Neural cell (in vitro differentiated cells): ENCODE measurements at regions not wholly inside any gene's neighbourhood (a gene's known extent, or its start where the extent isn't known, plus 50 kb on each side); places are given as distances from the start of the nearest gene placed in this dataset.
A peak's percentile ranks its signal among the peaks of the same experiment; 100 is the strongest.

ENCODE experiments used
- H2AFZ ChIP-seq: fragments of 200-600, 300-800 bp; sonication (generic), shearing (Covaris generic); 2 replicates; pipeline ENCODE4 v1.6.0; 2014; ENCODE audit warnings: low read depth, mild to moderate bottlenecking, antibody characterized with exemption, low read length, moderate library complexity
- H3F3A ChIP-seq: fragments of 200-600 bp; shearing (Covaris generic); 2 replicates; pipeline ENCODE4 v1.6.1; 2016; ENCODE audit warnings: mild to moderate bottlenecking, moderate library complexity, mixed read lengths, antibody characterized with exemption, low read length; ENCODE audit not compliant: insufficient read depth, poor library complexity, severe bottlenecking
- H3K27ac ChIP-seq: fragments of 200-600, 300-800 bp; sonication (generic), shearing (Covaris generic); 2 replicates; pipeline ENCODE4 v1.5.1; 2014; ENCODE audit warnings: mild to moderate bottlenecking, low read length, moderate library complexity
- H3K27me3 ChIP-seq: fragments of 300-800, 200-600 bp; sonication (generic), shearing (Covaris generic); 2 replicates; pipeline ENCODE4 v1.6.0; 2014; ENCODE audit warnings: mild to moderate bottlenecking, low read depth, low read length, moderate library complexity; ENCODE audit not compliant: insufficient read depth
- H3K36me3 ChIP-seq: fragments of 300-800, 200-600 bp; sonication (generic), shearing (Covaris generic); 2 replicates; pipeline ENCODE4 v1.5.1; 2014; ENCODE audit warnings: mild to moderate bottlenecking, antibody characterized with exemption, low read length, moderate library complexity; ENCODE audit not compliant: insufficient read depth
- H3K4me2 ChIP-seq: fragments of 300-800, 200-600 bp; sonication (generic), shearing (Covaris generic); 2 replicates; pipeline ENCODE4 v1.6.0; 2014; ENCODE audit warnings: mild to moderate bottlenecking, low read length
- H3K4me3 ChIP-seq: fragments of 300-800, 200-600 bp; sonication (generic), shearing (Covaris generic); 2 replicates; pipeline ENCODE4 v1.5.1; 2014; ENCODE audit warnings: mild to moderate bottlenecking, low read length, moderate library complexity
- H3K79me2 ChIP-seq: fragments of 200-600 bp; shearing (Covaris generic); replicated peaks from 2 replicates; pipeline ENCODE4 v1.6.0; 2014; ENCODE audit warnings: mild to moderate bottlenecking, low read length, moderate library complexity; ENCODE audit not compliant: insufficient read depth
- H3K9ac ChIP-seq: fragments of 300-800, 200-600 bp; sonication (generic), shearing (Covaris generic); 2 replicates; pipeline ENCODE4 v1.6.1; 2016; ENCODE audit warnings: mild to moderate bottlenecking, low read length, mixed read lengths
- H3K9me2 ChIP-seq: fragments of 200-600 bp; shearing (Covaris generic); 2 replicates; pipeline ENCODE4 v1.6.1; 2016; ENCODE audit warnings: mild to moderate bottlenecking, low read length, mixed read lengths; ENCODE audit not compliant: insufficient read depth
- H3K9me3 ChIP-seq: fragments of 200-600, 300-800 bp; sonication (generic), shearing (Covaris generic); 2 replicates; pipeline ENCODE4 v1.6.1; 2016; ENCODE audit warnings: mild to moderate bottlenecking, mixed run types, low read length, moderate library complexity, mixed read lengths
- H4K20me1 ChIP-seq: fragments of 200-600 bp; shearing (Covaris generic); 2 replicates; pipeline ENCODE4 v1.6.1; 2016; ENCODE audit warnings: mild to moderate bottlenecking, mixed run types; ENCODE audit not compliant: insufficient read depth
- CTCF ChIP-seq: fragments of 450-650 bp; IDR thresholded peaks from 2 replicates; pipeline ENCODE4 v1.5.1; 2014; ENCODE audit warnings: antibody characterized with exemption, mild to moderate bottlenecking, moderate library complexity; ENCODE audit not compliant: poor library complexity, severe bottlenecking
- EP300 ChIP-seq: fragments of 450-650 bp; conservative IDR thresholded peaks from 2 replicates; pipeline ENCODE4 v1.6.1; 2014; ENCODE audit warnings: antibody characterized with exemption, mild to moderate bottlenecking, moderate library complexity; ENCODE audit not compliant: poor library complexity, severe bottlenecking
- EZH2 ChIP-seq: fragments of 200-600, 300-800 bp; shearing (Covaris generic), sonication (generic); IDR thresholded peaks from 2 replicates; pipeline ENCODE4 v1.6.1; 2014; ENCODE audit warnings: antibody characterized with exemption, low read length, borderline replicate concordance, mild to moderate bottlenecking; ENCODE audit not compliant: insufficient read depth, poor library complexity, severe bottlenecking
- MXI1 ChIP-seq: fragments of 450-650 bp; conservative IDR thresholded peaks from 2 replicates; pipeline ENCODE4 v1.6.1; 2014; ENCODE audit warnings: antibody characterized with exemption, mild to moderate bottlenecking; ENCODE audit not compliant: poor library complexity, severe bottlenecking
- POLR2AphosphoS5 ChIP-seq: IDR thresholded peaks from 2 replicates; pipeline ENCODE4 v1.6.1; 2012
- RAD21 ChIP-seq: fragments of 450-650 bp; conservative IDR thresholded peaks from 2 replicates; pipeline ENCODE4 v1.6.1; 2014; ENCODE audit warnings: antibody characterized with exemption, mild to moderate bottlenecking, moderate library complexity
- REST ChIP-seq: IDR thresholded peaks from 2 replicates; pipeline ENCODE4 v1.6.1; 2012; ENCODE audit warnings: borderline replicate concordance
- SMC3 ChIP-seq: fragments of 450-650 bp; conservative IDR thresholded peaks from 2 replicates; pipeline ENCODE4 v1.6.1; 2014; ENCODE audit warnings: antibody characterized with exemption, mild to moderate bottlenecking, moderate library complexity; ENCODE audit not compliant: poor library complexity
- TAF1 ChIP-seq: IDR thresholded peaks from 2 replicates; pipeline ENCODE4 v1.6.1; 2012; ENCODE audit warnings: low read depth

- Histone ChIP-seq H2AFZ (no peak overlapping the region), H3K27ac (peak overlapping the region; percentile 61), H3K4me2 (peak overlapping the region; percentile 18), H3K27me3 (no peaks in the 10 kb centered on the region), H3K9me3 (peaks cover 3% of the 10 kb centered on the region), H3K36me3 (no peaks in the 10 kb centered on the region), H3K9ac (peak overlapping the region; percentile 46), H4K20me1 (no peaks in the 10 kb centered on the region), H3K9me2 (no peaks in the 10 kb centered on the region), H3F3A (no peaks in the 10 kb centered on the region), H3K79me2 (no peaks in the 10 kb centered on the region), H3K4me3 (no peak overlapping the region)
- no peak for TF ChIP-seq MXI1
- TF ChIP-seq REST: no peak
- TF ChIP-seq RAD21: no peak
- TF ChIP-seq CTCF: no peak
- TF ChIP-seq SMC3: no peak
- TF ChIP-seq EZH2: no peak
- TF ChIP-seq TAF1: no peak
- no peak for TF ChIP-seq EP300
- no peak for TF ChIP-seq POLR2AphosphoS5
These were observed 723.3 kb upstream of the GRAMD2B start for GRCh38 chr5:125699860-125700259.

- Histone ChIP-seq H3K4me2 (peak overlapping the region; percentile 18), H3K4me3 (peak overlapping the region; percentile 48), H3K79me2 (no peaks in the 10 kb centered on the region), H3K27me3 (no peaks in the 10 kb centered on the region), H3F3A (no peaks in the 10 kb centered on the region), H3K9me2 (no peaks in the 10 kb centered on the region), H4K20me1 (no peaks in the 10 kb centered on the region), H2AFZ (no peak overlapping the region), H3K36me3 (no peaks in the 10 kb centered on the region), H3K9me3 (peaks cover 3% of the 10 kb centered on the region), H3K9ac (peak overlapping the region; percentile 46), H3K27ac (peak overlapping the region; percentile 61)
- TF ChIP-seq EZH2 (no peak), MXI1 (no peak), EP300 (peak; percentile 83), RAD21 (peak; percentile 19), CTCF (no peak), SMC3 (no peak), POLR2AphosphoS5 (peak; percentile 42), REST (no peak)
These were observed 722.8 kb upstream of the GRAMD2B start for GRCh38 chr5:125700380-125700861.
